Breast epithelium (tissue), 4 donors: ENCODE measurements at regions not wholly inside any gene's neighbourhood (a gene's known extent, or its start where the extent isn't known, plus 50 kb on each side); places are given as distances from the start of the nearest gene placed in this dataset.

Source experiments
- DNase-seq, 2 donors: peaks; one replicate each; pipeline ENCODE4 v3.0.0-alpha.2; 2019; ENCODE audit warnings: low spot score in 2 of 2
- H3K27ac ChIP-seq, 2 donors: fragments of 200-600 bp; sonication (generic) in 1 of 2; one replicate each; pipeline ENCODE4 v1.5.1; 2016 to 2019; ENCODE audit warnings: mild to moderate bottlenecking in 1 of 2
- H3K27me3 ChIP-seq, 2 donors: fragments of 200-600 bp; sonication (generic) in 1 of 2; one replicate each; pipeline versions ENCODE4 v1.5.1 to v1.6.0; 2017 to 2019; ENCODE audit warnings: control low read depth in 1 of 2, mild to moderate bottlenecking in 1 of 2
- H3K36me3 ChIP-seq: fragments of 200-600 bp; one replicate; pipeline ENCODE4 v1.5.1; 2019
- H3K4me1 ChIP-seq, 2 donors: fragments of 200-600 bp; sonication (generic); one replicate each; pipeline ENCODE4 v1.5.1; 2016 to 2019; ENCODE audit warnings: control low read depth in 1 of 2
- H3K4me3 ChIP-seq, 3 donors: fragments of 200-600 bp; sonication (generic); 1 replicate in 2 of 3; 2 replicates in 1 of 3; pipeline ENCODE4 v1.5.1; 2016 to 2019; ENCODE audit warnings: mild to moderate bottlenecking in 3 of 3, moderate library complexity in 2 of 3
- H3K9me3 ChIP-seq, 2 donors: fragments of 200-600 bp; sonication (generic) in 1 of 2; one replicate each; pipeline ENCODE4 v1.5.1; 2016 to 2019; ENCODE audit warnings: control low read depth in 1 of 2
- CTCF ChIP-seq, 3 donors: fragments of 450-650 bp; IDR thresholded peaks; one replicate each; pipeline ENCODE4 v1.5.1; 2016 to 2017; ENCODE audit warnings: antibody characterized with exemption in 3 of 3, mild to moderate bottlenecking in 3 of 3, moderate library complexity in 3 of 3
- POLR2A ChIP-seq: fragments of 450-650 bp; IDR thresholded peaks from one replicate; pipeline ENCODE4 v1.6.1; 2016; ENCODE audit warnings: antibody characterized with exemption, mild to moderate bottlenecking, moderate library complexity
- POLR2AphosphoS5 ChIP-seq, 3 donors: sonication (generic); formaldehyde crosslinking; IDR thresholded peaks; one replicate each; pipeline ENCODE4 v1.6.1; 2017; ENCODE audit warnings: antibody characterized with exemption in 3 of 3
- intact Hi-C: fragments of 100-400 bp; cut with DNase I; formaldehyde crosslinking; loops from one replicate; pipeline ENCODE4 v1.15.1; 2023; ENCODE audit warnings: low total_unique reads

DNA sequence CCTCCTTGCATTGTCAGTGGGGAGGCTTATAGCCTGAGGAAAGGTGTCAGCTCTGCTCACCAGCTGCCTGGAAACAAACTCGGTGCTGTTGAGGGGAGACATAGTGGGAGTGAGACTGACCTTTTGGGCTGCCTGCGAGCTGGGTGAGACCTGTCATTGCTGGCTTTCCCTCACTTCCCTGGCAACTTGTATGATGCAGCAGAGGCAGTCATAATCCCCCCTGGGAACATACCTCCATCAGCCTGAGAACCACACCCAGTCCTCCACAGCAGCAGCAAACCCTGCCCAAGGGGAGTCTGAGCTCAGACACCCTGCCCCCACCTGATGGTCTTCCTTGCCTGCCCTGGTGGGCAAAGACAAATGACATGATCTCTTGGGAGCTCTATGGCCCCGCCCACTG, 521.2 kb upstream of the IMPG1 start:
- Histone ChIP-seq H3K9me3 (peaks cover 0 to 7% of the 10 kb centered on the region in 2 donors), H3K36me3 (no peaks in the 10 kb centered on the region), H3K4me3 (no peak overlapping the region), H3K27ac (no peak overlapping the region), H3K4me1 (no peaks in the 10 kb centered on the region), H3K27me3 (no peaks in the 10 kb centered on the region)
- TF ChIP-seq POLR2A (no peak), CTCF (IDR thresholded peaks at IDR 0.05) (no peak), POLR2AphosphoS5 (IDR thresholded peaks at IDR 0.05) (no peak)
- no peak for DNase-seq
- intact Hi-C loops: no loop called here

DNA sequence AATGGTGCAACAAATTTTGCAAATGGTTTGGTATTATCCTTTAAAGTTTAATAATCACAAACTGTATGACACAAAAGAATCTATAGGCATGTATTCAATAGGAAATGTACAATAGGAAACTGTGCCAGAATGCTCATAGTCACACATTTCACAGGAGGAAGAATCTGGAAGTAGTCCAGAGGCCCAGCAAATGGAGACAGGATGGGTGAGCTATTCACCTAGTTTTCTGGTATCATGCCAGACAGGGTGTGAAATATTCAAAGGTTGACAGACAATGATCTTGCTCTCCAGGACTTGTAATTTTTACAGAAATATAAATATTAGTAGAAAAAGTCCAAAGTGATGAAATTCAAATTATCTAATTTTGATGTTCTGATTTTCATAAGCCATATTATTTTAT, 520.1 kb upstream of the IMPG1 start:
- no peak for DNase-seq
- Histone ChIP-seq H3K27me3 (no peaks in the 10 kb centered on the region), H3K27ac (no peak overlapping the region), H3K36me3 (no peaks in the 10 kb centered on the region), H3K4me1 (no peaks in the 10 kb centered on the region), H3K9me3 (peaks cover 0 to 7% of the 10 kb centered on the region in 2 donors), H3K4me3 (no peak overlapping the region)
- TF ChIP-seq CTCF (IDR thresholded peaks at IDR 0.05): no peak
- TF ChIP-seq POLR2A: no peak
- TF ChIP-seq POLR2AphosphoS5 (IDR thresholded peaks at IDR 0.05): no peak
- intact Hi-C loops: no loop called here

- no peaks in the 10 kb centered on the region for H3K36me3 ChIP-seq
- DNase-seq: no peak
- no peaks in the 10 kb centered on the region for H3K27me3 ChIP-seq
- intact Hi-C loops: no loop called here
- peaks cover 0 to 7% of the 10 kb centered on the region in 2 donors for H3K9me3 ChIP-seq
- H3K4me1 ChIP-seq: no peaks in the 10 kb centered on the region
- no peak overlapping the region for H3K4me3 ChIP-seq
- H3K27ac ChIP-seq: no peak overlapping the region
- no peak for TF ChIP-seq CTCF (IDR thresholded peaks at IDR 0.05)
- TF ChIP-seq POLR2A: no peak
- TF ChIP-seq POLR2AphosphoS5 (IDR thresholded peaks at IDR 0.05): no peak
Measured at GRCh38 chr6:76587271-76587670, 514.8 kb upstream of the IMPG1 start.

DNA sequence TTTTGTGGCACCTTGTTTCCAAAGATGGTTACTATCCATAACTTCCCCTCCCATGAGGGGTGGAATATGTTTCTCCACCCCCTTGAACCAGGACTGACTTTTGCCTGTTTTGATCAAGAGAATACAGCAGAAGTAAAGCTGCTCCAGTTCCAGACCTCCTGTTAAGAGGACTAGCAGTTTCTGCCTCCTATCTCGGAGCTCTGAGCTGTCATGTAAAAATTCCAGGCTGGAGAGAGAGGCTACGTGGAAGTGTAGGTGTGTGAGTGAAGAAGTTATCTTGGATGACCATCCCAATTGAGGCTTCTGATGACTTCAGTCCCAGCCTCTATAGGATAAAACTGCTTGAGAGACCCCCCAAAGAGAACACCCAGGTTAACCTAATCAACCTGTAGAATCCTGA, 511.7 kb upstream of the IMPG1 start:
- no peak overlapping the region for H3K4me3 ChIP-seq
- TF ChIP-seq CTCF (IDR thresholded peaks at IDR 0.05): no peak
- no peak for TF ChIP-seq POLR2A
- TF ChIP-seq POLR2AphosphoS5 (IDR thresholded peaks at IDR 0.05): no peak
- no peaks in the 10 kb centered on the region for H3K36me3 ChIP-seq
- no peak for DNase-seq
- no peaks in the 10 kb centered on the region for H3K9me3 ChIP-seq
- no peaks in the 10 kb centered on the region for H3K4me1 ChIP-seq
- H3K27ac ChIP-seq: no peak overlapping the region
- no peaks in the 10 kb centered on the region for H3K27me3 ChIP-seq
- intact Hi-C loops: no loop called here

DNA sequence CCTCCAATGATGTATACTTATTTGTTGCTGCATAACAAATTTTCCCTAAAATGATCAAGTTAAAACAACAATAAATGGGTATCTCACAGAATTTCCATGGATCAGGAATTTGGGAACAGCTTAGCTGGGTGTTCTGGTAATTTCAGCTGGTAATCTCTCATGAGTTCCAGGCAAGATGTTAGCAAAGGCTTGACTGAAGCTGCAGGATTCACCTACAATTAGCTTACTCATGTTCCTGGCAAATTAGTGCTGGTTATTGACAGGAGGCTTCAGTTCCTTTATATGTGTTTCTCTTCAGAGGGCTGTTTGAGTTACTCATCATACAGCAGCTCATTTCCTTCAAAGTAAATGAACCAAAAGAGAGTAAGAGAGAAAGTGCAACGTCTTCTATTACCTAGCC, 506.3 kb upstream of the IMPG1 start:
- no peak overlapping the region for H3K27ac ChIP-seq
- no peaks in the 10 kb centered on the region for H3K4me1 ChIP-seq
- no peak overlapping the region for H3K4me3 ChIP-seq
- no peak for DNase-seq
- no peaks in the 10 kb centered on the region for H3K36me3 ChIP-seq
- intact Hi-C loops: no loop called here
- TF ChIP-seq POLR2AphosphoS5 (IDR thresholded peaks at IDR 0.05) (no peak), POLR2A (no peak), CTCF (IDR thresholded peaks at IDR 0.05) (no peak)
- H3K27me3 ChIP-seq: no peaks in the 10 kb centered on the region
- no peaks in the 10 kb centered on the region for H3K9me3 ChIP-seq
